PC-9 (cell line): ENCODE measurements at regions not wholly inside any gene's neighbourhood (a gene's known extent, or its start where the extent isn't known, plus 50 kb on each side); places are given as distances from the start of the nearest gene placed in this dataset.

Experiments
- BruUV-seq: library from RNA; stranded (reverse); fragments of 400-500 nt; replicated peaks from 2 replicates; lab custom pipeline; 2021; lab: Mats Ljungman, UMichigan
- CTCF ChIA-PET: fragments of 300-600 bp; sonication (Branson Sonifier 250); formaldehyde crosslinking; loops from one replicate; lab custom pipeline; 2022; ENCODE audit warnings: antibody characterized with exemption; lab: Charles Lee
- POLR2A ChIA-PET: fragments of 300-600 bp; sonication (Branson Sonifier 250); formaldehyde crosslinking; loops from one replicate; lab custom pipeline; 2022; ENCODE audit warnings: antibody characterized with exemption; ENCODE audit not compliant: unreplicated experiment; lab: Charles Lee
- DNase-seq, 2 experiments: peaks; one replicate each; pipeline versions ENCODE4 v3.0.0 to v3.0.0-alpha.2; 2015 to 2022; ENCODE audit warnings: mixed read lengths in 1 of 2
- H2AFZ ChIP-seq: fragments of 200-600 bp; sonication (generic); 2 replicates; pipeline ENCODE4 v1.8.1; 2017; ENCODE audit warnings: antibody characterized with exemption
- H3F3A ChIP-seq: fragments of 200-600 bp; sonication (generic); 2 replicates; pipeline ENCODE4 v1.8.1; 2017; ENCODE audit warnings: antibody characterized with exemption, mild to moderate bottlenecking, low read depth; ENCODE audit not compliant: insufficient read depth
- H3K27ac ChIP-seq: fragments of 200-600 bp; sonication (generic); 2 replicates; pipeline ENCODE4 v1.6.1; 2016; ENCODE audit warnings: mixed run types
- H3K27me3 ChIP-seq: fragments of 200-600 bp; sonication (generic); 2 replicates; pipeline ENCODE4 v1.6.1; 2016; ENCODE audit warnings: low read depth, mixed run types; ENCODE audit not compliant: insufficient read depth
- H3K36me3 ChIP-seq: fragments of 200-600 bp; sonication (generic); 2 replicates; pipeline ENCODE4 v1.6.1; 2016; ENCODE audit warnings: low read depth, mixed run types
- H3K4me1 ChIP-seq: fragments of 200-600 bp; sonication (generic); replicated peaks from 2 replicates; pipeline ENCODE4 v1.6.1; 2016; ENCODE audit warnings: mixed run types; ENCODE audit not compliant: insufficient read depth
- H3K4me2 ChIP-seq: fragments of 200-600 bp; sonication (generic); 2 replicates; pipeline ENCODE4 v1.6.1; 2017; ENCODE audit warnings: mixed run types
- H3K4me3 ChIP-seq: fragments of 200-600 bp; sonication (generic); 2 replicates; pipeline ENCODE4 v1.6.1; 2016; ENCODE audit warnings: mixed run types
- H3K79me2 ChIP-seq: fragments of 200-600 bp; sonication (generic); 2 replicates; pipeline ENCODE4 v1.6.1; 2017; ENCODE audit warnings: low read depth, mixed run types
- H3K9me2 ChIP-seq: fragments of 200-600 bp; sonication (generic); 2 replicates; pipeline ENCODE4 v1.8.1; 2017; ENCODE audit warnings: mild to moderate bottlenecking; ENCODE audit not compliant: insufficient read depth
- H3K9me3 ChIP-seq: fragments of 200-600 bp; sonication (generic); 2 replicates; pipeline ENCODE4 v1.8.1; 2016; ENCODE audit warnings: low read depth; ENCODE audit not compliant: insufficient read depth
- H4K20me1 ChIP-seq: fragments of 200-600 bp; sonication (generic); 2 replicates; pipeline ENCODE4 v1.8.1; 2017; ENCODE audit not compliant: insufficient read depth
- EZH2 ChIP-seq: fragments of 200-600 bp; sonication (generic); IDR thresholded peaks from 2 replicates; pipeline ENCODE4 v1.8.0; 2017; ENCODE audit warnings: antibody characterized with exemption, low read depth
- intact Hi-C: fragments of 100-400 bp; cut with micrococcal nuclease; formaldehyde crosslinking; loops from one replicate; pipeline ENCODE4 v1.10.0; 2022; ENCODE audit not compliant: unreplicated experiment
- TF ChIP-seq, protein P1 (sequence below): fragments of 200-600 bp; sonication (generic); conservative IDR thresholded peaks from 2 replicates; pipeline ENCODE4 v1.6.1; 2017; ENCODE audit warnings: mixed run types, antibody characterized with exemption, mild to moderate bottlenecking, moderate library complexity

DNA sequence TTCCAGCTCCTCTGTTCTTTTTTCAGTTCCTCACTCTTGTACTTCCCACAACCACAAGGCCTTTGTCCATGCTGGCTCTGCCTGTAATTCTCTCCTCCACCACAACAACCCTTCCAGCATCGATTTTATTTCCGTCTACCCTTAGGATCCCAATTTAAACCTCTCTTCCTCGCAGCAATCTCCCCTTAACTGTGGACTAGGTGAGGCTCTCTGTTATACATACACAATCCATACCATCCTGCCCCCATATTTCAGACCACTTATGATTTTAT lies 90.4 kb upstream of the ZC3H11B start:
- H3K27me3 ChIP-seq: no peaks in the 10 kb centered on the region
- BruUV-seq: no TSS peak
- H3K9me2 ChIP-seq: 0 out of 2 replicates have a peak, but pooled peaks cover 3% of the 10 kb centered on the region
- H3F3A ChIP-seq: no peaks in the 10 kb centered on the region; the same call in 1 of the 2 replicates
- TF ChIP-seq, protein P1, sequence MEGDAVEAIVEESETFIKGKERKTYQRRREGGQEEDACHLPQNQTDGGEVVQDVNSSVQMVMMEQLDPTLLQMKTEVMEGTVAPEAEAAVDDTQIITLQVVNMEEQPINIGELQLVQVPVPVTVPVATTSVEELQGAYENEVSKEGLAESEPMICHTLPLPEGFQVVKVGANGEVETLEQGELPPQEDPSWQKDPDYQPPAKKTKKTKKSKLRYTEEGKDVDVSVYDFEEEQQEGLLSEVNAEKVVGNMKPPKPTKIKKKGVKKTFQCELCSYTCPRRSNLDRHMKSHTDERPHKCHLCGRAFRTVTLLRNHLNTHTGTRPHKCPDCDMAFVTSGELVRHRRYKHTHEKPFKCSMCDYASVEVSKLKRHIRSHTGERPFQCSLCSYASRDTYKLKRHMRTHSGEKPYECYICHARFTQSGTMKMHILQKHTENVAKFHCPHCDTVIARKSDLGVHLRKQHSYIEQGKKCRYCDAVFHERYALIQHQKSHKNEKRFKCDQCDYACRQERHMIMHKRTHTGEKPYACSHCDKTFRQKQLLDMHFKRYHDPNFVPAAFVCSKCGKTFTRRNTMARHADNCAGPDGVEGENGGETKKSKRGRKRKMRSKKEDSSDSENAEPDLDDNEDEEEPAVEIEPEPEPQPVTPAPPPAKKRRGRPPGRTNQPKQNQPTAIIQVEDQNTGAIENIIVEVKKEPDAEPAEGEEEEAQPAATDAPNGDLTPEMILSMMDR: no peak
- no peak for TF ChIP-seq EZH2
- ChIA-PET POLR2A (interaction anchor here (0.7 kb wide), 1 partner anchor 609 kb away, joined by 10 read pairs; no protein-coding TSS in a partner anchor), CTCF (no interaction called here)
- H3K9me3 ChIP-seq: no peaks in the 10 kb centered on the region
- H3K4me3 ChIP-seq: no peak overlapping the region
- no peak overlapping the region for H2AFZ ChIP-seq
- H3K79me2 ChIP-seq: no peaks in the 10 kb centered on the region
- no peak overlapping the region for H3K4me2 ChIP-seq
- H3K27ac ChIP-seq: no peak overlapping the region
- intact Hi-C loops: no loop called here
- no peaks in the 10 kb centered on the region for H4K20me1 ChIP-seq
- no peaks in the 10 kb centered on the region for H3K36me3 ChIP-seq
- DNase-seq: no peak
- peaks cover 15% of the 10 kb centered on the region; the same call in 1 of the 2 replicates for H3K4me1 ChIP-seq

DNA sequence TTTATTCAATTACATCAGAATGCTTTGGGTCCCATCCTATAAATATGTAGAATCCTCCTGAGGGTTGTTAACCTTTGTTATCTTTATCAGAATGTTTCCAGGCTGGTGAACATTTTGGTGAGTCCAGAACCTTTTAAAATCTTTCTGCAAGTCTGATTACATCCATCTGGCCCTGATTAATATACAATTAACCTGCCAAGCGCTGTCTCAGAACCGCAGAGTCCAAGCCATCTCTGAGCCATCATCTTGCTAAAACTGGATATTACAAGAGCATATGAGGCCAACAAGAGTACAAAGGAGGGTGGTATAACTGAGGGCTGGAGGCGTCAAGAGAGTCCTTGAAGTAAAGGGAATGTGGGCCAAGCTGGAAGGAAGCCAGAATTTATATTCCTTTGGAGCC lies 88.6 kb upstream of the ZC3H11B start:
- Histone ChIP-seq H3K27me3 (no peaks in the 10 kb centered on the region), H3K4me1 (peaks cover 15% of the 10 kb centered on the region; the same call in 1 of the 2 replicates), H3K27ac (no peak overlapping the region), H3K4me3 (no peak overlapping the region), H3K9me3 (no peaks in the 10 kb centered on the region), H3K4me2 (no peak overlapping the region), H3F3A (no peaks in the 10 kb centered on the region; the same call in 1 of the 2 replicates), H4K20me1 (no peaks in the 10 kb centered on the region), H3K36me3 (no peaks in the 10 kb centered on the region), H3K79me2 (no peaks in the 10 kb centered on the region), H3K9me2 (0 out of 2 replicates have a peak, but pooled peaks cover 3% of the 10 kb centered on the region), H2AFZ (no peak overlapping the region)
- intact Hi-C loops: no loop called here
- ChIA-PET POLR2A (no interaction called here), CTCF (no interaction called here)
- DNase-seq: no peak
- TF ChIP-seq EZH2: no peak
- TF ChIP-seq, protein P1: no peak
- BruUV-seq: no TSS peak

- no peak overlapping the region for H3K4me2 ChIP-seq
- H3K79me2 ChIP-seq: no peaks in the 10 kb centered on the region
- H3K4me1 ChIP-seq: peaks cover 15% of the 10 kb centered on the region; the same call in 1 of the 2 replicates
- H3K9me3 ChIP-seq: no peaks in the 10 kb centered on the region
- H3K27me3 ChIP-seq: no peaks in the 10 kb centered on the region
- 0 out of 2 replicates have a peak, but pooled peaks cover 3% of the 10 kb centered on the region for H3K9me2 ChIP-seq
- CTCF ChIA-PET: no interaction called here
- H3K27ac ChIP-seq: no peak overlapping the region
- no peaks in the 10 kb centered on the region; the same call in 1 of the 2 replicates for H3F3A ChIP-seq
- DNase-seq: peak in 1 of 2 experiments; percentile 39
- no peaks in the 10 kb centered on the region for H3K36me3 ChIP-seq
- H2AFZ ChIP-seq: no peak overlapping the region
- TF ChIP-seq, protein P1: no peak
- TF ChIP-seq EZH2: no peak
- POLR2A ChIA-PET: no interaction called here
- intact Hi-C loops: no loop called here
- no TSS peak for BruUV-seq
- H3K4me3 ChIP-seq: no peak overlapping the region
- no peaks in the 10 kb centered on the region for H4K20me1 ChIP-seq
Measured at GRCh38 chr1:219699870-219700269, 87.0 kb upstream of the ZC3H11B start.
